ENCODE measurements at regions not wholly inside any gene's neighbourhood (a gene's known extent, or its start where the extent isn't known, plus 50 kb on each side); places are given as distances from the start of the nearest gene placed in this dataset.

DNA sequence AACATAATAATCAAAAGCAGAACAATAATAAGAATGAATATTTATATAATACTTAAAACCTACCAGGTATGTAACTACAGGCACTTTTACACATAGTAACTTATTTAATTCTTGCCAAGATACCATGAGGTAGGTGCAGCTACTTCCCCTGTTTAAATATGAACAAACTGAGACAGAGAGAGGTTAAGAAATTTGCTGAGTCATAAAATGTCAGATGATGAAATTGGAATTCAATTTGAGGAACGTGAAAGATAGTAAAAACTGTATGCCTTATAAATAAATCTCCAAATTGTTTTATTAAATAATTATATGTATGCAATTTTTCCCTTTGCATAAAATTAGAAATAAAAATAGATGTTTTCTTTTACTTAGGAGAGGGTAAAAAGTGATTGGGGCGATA is 1103.3 kb upstream of the NRXN1 start:
- no peak for DNase-seq
- in situ Hi-C loops (cut with MboI; ENCODE audit: low pct_unique_long_range_greater_than_20kb, low sequenced_read_pairs), result no loop called here

DNA sequence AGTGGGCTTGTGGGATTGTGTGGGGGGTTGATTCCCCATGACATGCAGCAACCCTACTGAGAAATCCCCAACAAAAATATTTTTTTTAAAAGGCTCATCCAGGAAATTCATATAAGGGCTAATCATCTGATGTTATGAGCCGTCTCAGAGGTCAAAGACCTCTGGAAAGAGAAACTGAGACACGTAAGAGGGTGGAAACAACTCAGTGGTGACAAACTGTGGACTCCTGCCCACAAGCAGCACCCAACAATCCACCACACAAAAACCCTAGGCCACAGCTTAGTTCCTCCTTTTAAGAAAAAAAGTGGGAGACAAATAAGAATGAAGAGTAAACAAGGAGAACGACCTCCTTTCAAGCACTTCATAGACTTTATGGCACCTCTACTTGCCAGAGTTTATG is 1096.1 kb upstream of the NRXN1 start:
- in situ Hi-C loops (cut with MboI; ENCODE audit: low pct_unique_long_range_greater_than_20kb, low sequenced_read_pairs), result no loop called here

DNA sequence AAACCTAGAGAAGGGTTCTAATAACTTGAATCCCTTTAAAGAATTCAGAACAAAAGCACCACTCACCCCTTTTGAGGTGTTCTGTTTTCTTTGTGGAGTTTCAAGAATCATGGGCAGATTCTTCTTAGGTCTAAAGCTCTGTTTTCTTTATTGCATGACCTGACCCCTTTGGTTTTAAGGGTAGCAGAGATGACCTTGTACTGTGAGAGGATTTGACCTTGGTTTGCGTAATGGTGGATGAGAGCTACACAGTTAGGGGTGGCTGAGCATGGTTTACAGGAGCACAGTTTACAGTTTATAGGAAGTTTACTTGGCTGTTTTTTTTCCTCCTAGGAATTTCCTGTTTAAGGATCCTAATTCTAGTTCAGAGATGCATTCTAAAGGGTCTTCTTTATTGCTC is 1095.6 kb upstream of the NRXN1 start:
- in situ Hi-C loops (cut with MboI; ENCODE audit: low pct_unique_long_range_greater_than_20kb, low sequenced_read_pairs), result no loop called here
- no peak for DNase-seq

More for the DNA sequence above, 1096.1 kb upstream of the NRXN1 start:
- no peak for DNase-seq

DNA sequence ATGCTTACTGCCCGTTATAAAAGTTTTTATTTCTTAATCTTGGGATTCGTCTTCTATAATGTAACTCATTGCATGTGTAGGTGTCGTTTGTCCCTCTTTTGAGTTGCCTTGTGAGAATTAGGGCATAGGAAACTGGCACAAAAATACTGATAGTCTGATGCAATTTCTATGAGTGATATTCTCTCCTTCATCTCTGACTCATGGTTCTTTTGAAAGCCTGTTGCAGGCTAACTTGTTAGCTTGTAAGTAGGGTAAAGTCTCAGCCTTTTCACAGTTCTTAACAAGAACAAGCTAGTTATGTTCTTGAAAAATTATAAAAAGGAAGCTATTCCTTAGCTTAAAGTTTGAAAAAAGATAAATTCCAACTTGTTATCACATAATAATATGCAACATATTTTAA is 1085.4 kb upstream of the NRXN1 start:
- DNase-seq, result no peak
- in situ Hi-C loops (cut with MboI; ENCODE audit: low pct_unique_long_range_greater_than_20kb, low sequenced_read_pairs), result no loop called here

DNA sequence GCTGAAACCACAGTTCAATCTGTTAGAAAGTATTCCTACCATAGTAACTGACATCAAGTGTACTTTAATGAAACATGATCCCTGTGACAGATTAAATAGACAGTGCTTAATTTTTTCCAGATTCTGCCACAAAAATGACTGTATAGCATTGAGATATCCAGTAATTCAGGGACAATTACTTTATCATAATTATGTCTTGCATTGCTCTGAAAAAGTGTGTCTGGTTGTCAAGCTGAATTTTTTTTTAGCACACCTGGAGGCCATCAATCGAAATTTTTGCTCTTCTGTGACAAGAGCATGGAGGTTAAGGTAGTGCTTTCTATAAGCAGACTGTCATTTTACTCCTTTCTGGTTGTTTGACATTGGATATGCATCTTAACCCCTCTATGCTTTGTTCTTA is 1083.8 kb upstream of the NRXN1 start:
- DNase-seq, result no peak
- in situ Hi-C loops (cut with MboI; ENCODE audit: low pct_unique_long_range_greater_than_20kb, low sequenced_read_pairs), result no loop called here

DNA sequence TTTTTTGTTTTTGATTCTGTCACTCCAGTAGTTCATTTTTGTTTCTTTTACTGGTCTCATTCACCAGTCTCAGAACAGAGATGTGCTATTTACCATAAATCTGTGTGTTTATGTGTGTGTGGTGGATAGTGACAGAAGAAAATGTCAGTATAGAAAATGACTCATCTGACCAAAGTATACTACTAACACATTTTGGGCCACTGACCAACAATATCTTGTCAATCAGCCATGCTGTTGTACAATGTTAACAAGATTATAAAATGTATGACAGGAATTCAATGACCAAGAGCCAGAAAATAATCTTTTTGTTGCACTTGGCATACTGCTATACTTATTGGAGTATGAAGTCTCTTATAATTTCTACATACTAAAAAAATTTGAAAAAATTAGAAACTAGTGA is 1081.4 kb upstream of the NRXN1 start:
- DNase-seq, result no peak
- in situ Hi-C loops (cut with MboI; ENCODE audit: low pct_unique_long_range_greater_than_20kb, low sequenced_read_pairs), result no loop called here

DNA sequence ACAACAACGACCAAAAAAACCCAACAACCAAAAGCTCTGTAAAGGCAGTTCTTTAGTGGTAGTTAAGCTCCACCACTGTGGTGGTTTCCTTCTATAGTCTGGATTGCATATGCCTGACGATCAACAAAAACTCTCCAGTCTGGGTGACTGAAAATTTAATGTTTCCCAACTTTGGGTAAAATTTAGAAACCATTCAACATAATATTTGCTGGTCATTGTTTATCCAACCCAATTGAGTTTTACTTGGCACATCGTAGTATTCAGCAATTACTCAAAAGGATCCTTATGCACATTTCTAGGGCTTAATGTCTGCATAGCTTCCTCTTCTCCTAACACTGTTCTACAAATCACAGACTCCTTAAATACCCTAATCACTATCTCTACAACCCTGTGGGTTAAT is 1080.2 kb upstream of the NRXN1 start:
- in situ Hi-C loops (cut with MboI; ENCODE audit: low pct_unique_long_range_greater_than_20kb, low sequenced_read_pairs), result no loop called here

DNA sequence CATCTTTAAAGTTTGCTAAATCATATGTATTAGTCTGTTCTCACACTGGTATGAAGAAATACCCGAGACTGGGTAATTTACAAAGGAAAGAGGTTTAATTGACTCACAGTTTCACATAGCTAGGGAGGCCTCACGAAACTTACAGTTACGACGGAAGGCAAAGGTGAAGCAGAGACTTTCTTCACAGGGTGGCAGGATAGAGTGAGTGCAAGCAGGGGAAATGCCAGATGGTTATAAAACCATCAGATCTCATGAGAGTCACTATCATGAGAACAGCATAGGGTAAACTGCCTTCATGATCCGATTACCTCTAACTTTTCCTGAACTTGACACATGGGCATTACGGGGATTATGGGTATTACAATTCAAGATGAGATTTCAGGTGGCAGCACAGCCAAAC is 1075.2 kb upstream of the NRXN1 start:
- in situ Hi-C loops (cut with MboI; ENCODE audit: low pct_unique_long_range_greater_than_20kb, low sequenced_read_pairs), result no loop called here

More for the DNA sequence above, 1080.2 kb upstream of the NRXN1 start:
- no peak for DNase-seq

DNA sequence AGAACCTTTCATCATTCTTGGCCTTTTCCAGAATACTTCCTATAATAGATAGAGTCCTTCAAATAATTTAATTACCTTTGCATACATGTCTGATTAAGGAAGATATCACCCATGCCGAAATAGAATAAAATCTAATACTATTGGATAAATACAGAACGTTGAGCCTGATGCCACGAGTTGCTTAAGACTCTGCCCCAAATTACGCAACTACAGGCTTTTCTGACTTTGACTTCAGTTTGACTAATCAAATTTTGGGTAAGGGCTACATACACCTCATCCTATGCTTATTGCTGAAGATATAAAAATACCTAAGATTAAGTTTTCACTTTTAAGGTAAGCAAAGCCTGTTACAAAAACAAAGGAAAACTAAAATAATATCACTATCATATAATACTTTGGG is 1065.1 kb upstream of the NRXN1 start:
- in situ Hi-C loops (cut with MboI; ENCODE audit: low pct_unique_long_range_greater_than_20kb, low sequenced_read_pairs), result no loop called here
- DNase-seq, result no peak

More for the DNA sequence above, 1075.2 kb upstream of the NRXN1 start:
- DNase-seq, result no peak

DNA sequence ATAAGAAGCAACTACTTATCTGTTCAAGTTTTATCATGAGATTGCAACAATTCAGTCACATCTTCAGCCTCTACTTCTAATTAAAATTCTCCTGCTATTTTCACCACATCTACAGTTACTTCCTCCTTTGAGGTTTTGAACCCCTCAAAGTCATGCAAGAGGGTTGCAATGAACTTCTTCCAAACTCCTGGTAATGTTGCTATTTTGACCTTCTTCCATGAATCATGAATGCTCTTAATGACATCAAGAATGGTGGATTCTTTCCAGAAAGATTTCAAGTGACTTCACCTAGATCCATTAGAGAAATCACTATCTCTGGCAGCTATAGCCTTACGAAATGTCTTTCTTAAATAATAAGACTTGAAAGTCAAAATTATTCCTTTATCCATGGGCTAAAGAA is 1052.8 kb upstream of the NRXN1 start:
- in situ Hi-C loops (cut with MboI; ENCODE audit: low pct_unique_long_range_greater_than_20kb, low sequenced_read_pairs), result no loop called here
- peak; percentile 1 for DNase-seq

DNA sequence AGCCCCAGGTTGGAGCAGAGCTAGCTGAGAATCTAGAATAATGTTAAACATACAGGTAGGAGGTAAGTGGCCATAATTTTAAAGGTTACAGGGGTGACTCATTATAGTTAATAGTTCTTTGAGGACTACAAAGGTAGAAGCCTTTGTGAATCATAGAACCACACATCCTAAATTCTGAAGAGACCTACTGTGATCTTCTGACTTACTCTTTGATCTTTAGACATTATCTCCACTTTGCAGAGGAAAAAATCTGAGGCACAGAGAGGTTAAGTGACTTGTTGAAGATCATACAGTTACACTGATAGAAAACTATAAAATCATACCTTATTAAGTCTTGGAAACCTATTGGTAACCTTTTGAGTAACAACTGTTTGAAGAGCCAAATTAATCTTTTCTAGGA is 1051.3 kb upstream of the NRXN1 start:
- no peak for DNase-seq
- in situ Hi-C loops (cut with MboI; ENCODE audit: low pct_unique_long_range_greater_than_20kb, low sequenced_read_pairs), result no loop called here

DNA sequence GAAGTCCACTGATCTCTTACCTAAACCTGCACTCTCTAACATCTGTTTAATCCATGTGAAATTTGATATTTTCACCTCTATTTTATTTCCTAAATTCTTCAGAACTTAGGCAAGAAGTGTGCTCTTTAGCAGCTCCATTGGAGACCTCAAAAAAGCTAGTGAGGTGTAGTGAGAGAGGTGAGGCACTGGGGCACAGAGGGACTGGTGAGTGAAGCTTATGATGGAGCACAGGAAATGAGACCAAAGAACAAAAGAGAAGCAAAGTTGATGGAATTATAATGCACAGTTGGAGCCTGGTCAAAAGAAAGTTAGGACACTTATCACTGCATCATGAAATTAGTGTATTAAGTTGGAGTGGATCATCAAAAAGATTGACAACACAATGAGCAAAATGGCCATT is 1050.7 kb upstream of the NRXN1 start:
- no peak for DNase-seq
- in situ Hi-C loops (cut with MboI; ENCODE audit: low pct_unique_long_range_greater_than_20kb, low sequenced_read_pairs), result no loop called here

DNA sequence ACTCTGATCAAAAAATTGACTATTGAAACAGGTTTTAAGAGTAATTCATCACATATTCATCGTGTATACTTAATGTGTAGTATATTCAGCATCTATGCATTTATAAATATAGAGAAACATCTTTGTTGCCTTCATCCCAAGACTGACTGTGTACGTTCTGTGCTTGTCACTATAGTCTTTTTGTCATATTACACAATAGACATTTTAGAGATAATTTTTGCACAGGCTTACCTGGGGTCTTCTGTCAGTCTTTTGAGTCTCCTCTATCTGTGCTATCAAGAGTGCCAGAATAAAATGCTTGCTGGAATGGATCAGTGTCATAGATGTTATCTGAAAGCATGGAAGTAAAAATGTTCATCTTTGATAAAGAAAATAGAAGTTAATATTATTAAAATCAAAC is 1047.7 kb upstream of the NRXN1 start:
- in situ Hi-C loops (cut with MboI; ENCODE audit: low pct_unique_long_range_greater_than_20kb, low sequenced_read_pairs), result no loop called here
- DNase-seq, result no peak

DNA sequence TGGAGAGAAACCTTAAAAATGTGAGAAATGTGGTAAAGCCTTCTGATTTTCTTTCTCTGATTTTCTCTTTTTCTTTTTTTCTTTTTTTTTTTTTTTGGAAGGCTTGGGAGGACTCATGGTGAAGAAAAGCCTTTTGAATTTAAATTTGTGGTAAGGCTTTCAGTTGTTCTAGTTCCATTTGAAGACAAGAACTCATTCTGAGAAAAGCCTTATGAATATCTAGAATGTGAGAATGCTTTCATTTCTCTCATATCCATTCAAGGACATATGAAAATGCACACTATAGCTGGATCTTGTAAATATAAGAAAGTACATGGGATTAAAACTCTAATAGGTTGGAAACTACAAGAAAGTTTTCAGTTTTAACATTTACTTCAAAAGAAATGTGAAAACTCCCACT is 1045.2 kb upstream of the NRXN1 start:
- in situ Hi-C loops (cut with MboI; ENCODE audit: low pct_unique_long_range_greater_than_20kb, low sequenced_read_pairs), result no loop called here
- no peak for DNase-seq

DNA sequence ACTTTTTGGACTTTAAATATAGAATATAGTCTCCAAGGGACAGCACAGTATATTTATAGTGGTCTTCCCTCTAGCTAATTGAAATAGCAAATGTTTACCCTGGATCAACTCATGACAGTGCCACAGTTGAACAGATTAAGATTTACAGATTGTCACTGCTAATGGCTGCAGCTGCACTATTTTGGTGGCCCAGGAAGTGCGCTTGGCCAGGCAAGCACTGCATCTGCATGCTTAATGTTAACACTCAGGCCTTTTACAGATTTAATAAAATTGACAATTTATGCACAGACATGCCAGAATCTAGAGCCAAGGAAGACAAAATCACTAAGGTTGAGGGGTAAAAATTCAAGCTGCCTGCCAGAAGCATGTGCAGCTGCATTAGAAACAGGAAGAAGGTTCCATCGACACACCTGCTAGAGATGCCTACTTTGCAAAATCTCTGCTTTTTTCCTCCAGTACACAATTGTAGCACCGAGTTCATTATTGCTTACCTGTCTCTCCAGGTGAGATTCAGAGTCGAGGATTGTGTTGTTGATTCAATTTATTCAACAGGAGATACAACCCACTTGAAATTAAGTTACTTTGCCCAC is 1042.3 kb upstream of the NRXN1 start:
- in situ Hi-C loops (cut with MboI; ENCODE audit: low pct_unique_long_range_greater_than_20kb, low sequenced_read_pairs), result no loop called here

DNA sequence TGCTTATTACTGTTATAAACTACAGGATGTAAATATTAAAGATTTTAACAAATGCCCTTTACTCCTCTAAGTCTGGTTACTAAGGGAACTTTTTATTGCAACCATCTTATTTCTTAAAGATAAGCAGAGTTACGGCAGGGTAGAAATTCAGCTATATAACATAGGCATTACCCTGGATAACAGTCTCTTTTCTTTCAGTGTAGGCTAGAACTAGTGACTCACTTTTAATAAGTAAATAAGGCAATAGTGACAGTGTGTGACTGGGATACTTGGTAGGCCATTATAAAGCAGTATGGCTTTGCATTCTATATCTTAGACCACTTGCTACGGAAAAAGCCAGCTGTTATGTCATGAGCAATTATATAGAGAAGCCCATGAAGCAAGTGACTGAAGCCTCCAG is 1041.0 kb upstream of the NRXN1 start:
- in situ Hi-C loops (cut with MboI; ENCODE audit: low pct_unique_long_range_greater_than_20kb, low sequenced_read_pairs), result no loop called here
- DNase-seq, result no peak

More for the DNA sequence above, 1042.3 kb upstream of the NRXN1 start:
- DNase-seq, result no peak

DNA sequence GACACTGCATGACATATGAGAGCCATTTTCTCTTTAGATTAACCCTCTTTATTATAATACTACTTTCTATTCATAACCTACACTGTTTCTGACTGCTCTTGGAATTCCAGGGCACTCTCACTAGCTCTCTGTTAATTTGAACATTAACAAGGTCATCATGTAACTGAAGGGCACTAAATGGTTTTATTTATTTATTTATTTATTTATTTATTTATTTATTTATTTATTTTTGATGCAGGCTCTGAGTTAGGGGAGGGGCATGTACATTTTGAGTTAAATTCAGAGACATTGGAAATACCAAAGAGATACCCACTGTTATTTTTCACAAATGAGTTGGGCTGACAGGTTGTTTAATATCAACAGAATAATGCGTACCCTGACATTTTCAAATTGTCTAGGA is 1038.7 kb upstream of the NRXN1 start:
- in situ Hi-C loops (cut with MboI; ENCODE audit: low pct_unique_long_range_greater_than_20kb, low sequenced_read_pairs), result no loop called here
- DNase-seq, result no peak

DNA sequence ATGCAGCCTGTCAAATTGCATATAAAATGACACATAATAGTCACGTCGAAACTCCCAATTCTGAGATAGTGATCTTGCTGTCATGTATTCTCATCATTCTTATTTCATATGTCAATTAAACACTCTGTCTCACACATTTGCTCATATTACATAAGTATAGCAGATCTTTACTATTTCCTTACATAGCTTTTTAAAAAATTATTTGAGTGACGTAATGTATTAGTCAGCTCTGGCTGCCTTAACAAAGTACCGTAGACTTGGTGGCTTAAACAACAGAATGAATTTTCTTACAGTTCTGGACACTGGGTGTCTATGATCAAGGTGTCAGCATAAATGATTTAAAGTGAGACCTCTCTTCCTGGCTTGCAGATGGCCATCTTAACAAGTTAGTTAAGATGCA is 1032.3 kb upstream of the NRXN1 start:
- in situ Hi-C loops (cut with MboI; ENCODE audit: low pct_unique_long_range_greater_than_20kb, low sequenced_read_pairs), result no loop called here
- DNase-seq, result no peak

DNA sequence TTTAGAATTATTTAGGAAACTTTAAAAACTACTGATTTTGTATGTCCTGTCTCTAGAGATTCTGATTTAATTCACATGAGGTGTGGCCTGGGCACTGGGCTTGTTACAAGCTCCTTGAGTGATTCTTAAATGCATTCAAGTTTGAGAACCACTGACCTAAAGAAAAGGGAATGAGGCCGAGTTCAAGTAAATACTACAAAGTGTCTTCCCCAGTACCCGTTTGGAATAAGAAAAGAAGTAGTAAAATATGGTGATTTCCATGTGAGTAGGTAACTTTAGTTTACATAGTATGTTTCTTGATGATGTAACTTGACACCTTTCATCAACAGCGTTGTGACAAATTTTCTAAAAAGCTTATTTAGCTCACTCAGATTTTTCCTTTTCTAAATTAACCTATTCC is 1022.9 kb upstream of the NRXN1 start:
- in situ Hi-C loops (cut with MboI; ENCODE audit: low pct_unique_long_range_greater_than_20kb, low sequenced_read_pairs), result no loop called here
- no peak for DNase-seq

DNA sequence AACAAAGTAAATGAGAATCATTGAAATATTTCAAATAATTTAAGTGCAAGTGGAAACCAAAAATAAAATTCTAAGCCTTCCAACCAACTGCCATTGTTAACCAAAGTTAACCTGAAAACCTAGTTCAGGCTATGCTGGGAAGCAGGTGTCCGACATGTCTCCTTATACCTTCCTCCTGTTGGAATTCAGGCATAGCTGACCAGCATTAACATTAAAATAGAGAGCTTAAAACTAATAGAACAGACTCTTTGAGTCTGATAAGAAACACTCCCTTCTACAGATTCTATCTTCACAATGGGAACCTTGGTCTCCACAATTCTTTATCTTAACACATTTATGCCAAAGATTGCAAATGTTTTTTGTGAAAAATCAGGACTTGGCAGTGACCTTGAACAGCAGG is 1004.9 kb upstream of the NRXN1 start:
- in situ Hi-C loops (cut with MboI; ENCODE audit: low pct_unique_long_range_greater_than_20kb, low sequenced_read_pairs), result no loop called here

DNA sequence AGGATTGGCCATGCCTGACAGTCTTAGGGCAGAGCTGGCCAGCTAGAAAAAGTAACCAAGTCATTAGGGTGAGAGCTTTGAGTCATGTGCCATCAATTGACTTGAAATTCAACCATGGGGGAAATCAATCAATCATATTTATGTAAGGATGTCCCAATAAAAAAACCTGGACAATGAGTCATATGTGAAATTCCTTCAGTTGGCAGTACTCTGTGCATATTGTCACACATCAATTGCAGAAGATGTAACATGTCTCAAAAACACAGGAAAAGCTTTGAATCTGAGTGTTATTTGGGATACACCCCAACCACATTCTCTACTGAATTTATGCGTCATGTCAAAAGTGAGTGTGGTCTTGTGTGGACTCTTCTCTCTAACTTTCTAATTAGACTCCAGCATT is 1004.1 kb upstream of the NRXN1 start:
- in situ Hi-C loops (cut with MboI; ENCODE audit: low pct_unique_long_range_greater_than_20kb, low sequenced_read_pairs), result no loop called here
- no peak for DNase-seq

More for the DNA sequence above, 1004.9 kb upstream of the NRXN1 start:
- DNase-seq, result no peak

DNA sequence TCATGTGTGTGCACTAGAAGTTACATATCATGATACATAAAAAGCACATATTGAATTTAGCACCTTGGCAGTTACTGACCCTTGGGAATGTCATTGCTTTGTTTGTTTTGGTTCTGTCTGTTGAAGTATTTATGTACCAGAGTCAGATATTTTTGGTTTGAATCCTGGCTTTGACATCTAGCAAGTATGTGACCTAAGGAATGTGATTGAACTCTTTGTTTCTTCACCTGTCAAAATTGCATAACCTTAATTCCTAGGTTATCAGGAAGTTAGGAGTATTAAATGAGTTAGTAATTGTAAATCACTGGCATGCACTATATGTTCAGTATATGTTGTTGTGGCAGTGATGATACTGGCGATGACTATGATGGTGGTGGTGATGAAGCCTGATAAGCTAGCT is 1003.5 kb upstream of the NRXN1 start:
- in situ Hi-C loops (cut with MboI; ENCODE audit: low pct_unique_long_range_greater_than_20kb, low sequenced_read_pairs), result no loop called here
- no peak for DNase-seq
